Activated T-cell treated with anti-CD3 and anti-CD28 coated beads for 24 hours (primary cell): ENCODE measurements at regions not wholly inside any gene's neighbourhood (a gene's known extent, or its start where the extent isn't known, plus 50 kb on each side); places are given as distances from the start of the nearest gene placed in this dataset.
A peak's percentile ranks its signal among the peaks of the same experiment; 100 is the strongest.

Source experiments
- DNase-seq: peaks from one replicate; pipeline ENCODE4 v3.0.0-alpha.2; 2020; ENCODE audit warnings: low read depth

DNA sequence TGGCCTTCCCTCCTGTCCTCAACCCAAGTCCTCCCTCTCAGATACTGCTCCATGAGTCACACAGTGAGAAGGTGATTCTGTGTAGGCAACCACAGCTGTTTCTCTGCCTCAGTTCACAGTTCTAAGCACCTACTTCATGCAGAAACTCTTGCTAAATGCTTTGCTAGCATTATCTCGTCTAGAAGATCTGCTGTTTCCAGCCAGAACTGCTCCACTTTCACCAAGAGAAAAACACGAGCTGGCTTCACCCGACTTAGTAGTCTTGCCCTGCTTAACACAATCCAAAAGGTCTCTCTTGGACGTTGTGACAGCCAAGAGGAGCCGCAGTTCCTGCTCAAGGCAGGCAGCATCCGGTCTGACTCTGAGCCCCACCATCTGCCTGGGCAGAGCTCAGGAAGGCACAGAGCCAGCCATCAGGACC, 272.1 kb downstream of the UACA start:
- DNase-seq = no peak

DNA sequence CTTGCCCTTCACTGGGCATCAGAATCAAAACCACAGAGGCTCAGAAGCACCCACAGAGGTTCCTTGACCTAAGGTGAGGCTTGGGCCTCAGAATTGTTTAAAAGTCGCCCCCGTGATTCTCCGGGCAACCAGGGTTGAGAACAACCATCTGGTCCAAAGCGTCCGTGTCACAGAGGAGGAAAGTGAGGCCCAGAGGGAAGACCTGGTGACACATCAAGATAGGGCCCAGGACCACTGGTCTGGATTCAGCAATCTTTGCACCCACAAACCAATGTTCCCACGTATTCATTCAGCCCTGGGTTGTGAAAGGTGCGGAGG, 272.6 kb downstream of the UACA start:
- no peak for DNase-seq

DNA sequence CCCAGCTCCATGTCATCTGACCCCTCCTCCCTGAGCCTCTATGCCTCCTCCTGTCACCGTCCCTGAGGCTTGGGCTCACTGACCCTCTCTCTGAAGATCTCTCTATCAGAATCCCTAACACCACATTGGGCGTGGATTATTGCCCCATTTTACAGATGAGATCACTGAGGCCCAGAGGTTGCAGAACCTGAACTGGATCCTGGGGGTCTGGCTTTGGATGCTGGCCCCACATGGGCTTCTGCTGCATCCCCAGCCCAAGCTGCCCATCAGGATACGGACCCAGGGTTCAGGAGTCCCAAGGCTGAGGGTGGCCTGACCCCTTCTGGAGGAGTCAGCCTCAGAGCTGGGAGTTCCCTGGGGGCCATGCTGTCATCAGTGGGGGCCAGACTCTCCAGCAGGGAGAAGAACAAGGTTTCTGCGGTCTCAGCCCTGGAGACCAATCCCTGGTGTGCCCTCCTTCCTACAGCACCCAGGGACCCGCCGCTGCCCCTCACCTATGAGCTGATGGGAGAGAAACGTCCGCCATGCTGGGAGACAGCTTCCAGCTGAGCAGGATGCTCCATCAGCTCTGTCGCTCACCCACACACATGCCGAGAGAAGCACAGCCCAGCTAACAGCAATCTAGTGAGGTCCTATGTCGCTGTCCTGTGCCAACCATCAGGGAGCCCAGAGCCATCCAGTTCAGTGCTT, 273.1 kb downstream of the UACA start:
- no peak for DNase-seq

DNA sequence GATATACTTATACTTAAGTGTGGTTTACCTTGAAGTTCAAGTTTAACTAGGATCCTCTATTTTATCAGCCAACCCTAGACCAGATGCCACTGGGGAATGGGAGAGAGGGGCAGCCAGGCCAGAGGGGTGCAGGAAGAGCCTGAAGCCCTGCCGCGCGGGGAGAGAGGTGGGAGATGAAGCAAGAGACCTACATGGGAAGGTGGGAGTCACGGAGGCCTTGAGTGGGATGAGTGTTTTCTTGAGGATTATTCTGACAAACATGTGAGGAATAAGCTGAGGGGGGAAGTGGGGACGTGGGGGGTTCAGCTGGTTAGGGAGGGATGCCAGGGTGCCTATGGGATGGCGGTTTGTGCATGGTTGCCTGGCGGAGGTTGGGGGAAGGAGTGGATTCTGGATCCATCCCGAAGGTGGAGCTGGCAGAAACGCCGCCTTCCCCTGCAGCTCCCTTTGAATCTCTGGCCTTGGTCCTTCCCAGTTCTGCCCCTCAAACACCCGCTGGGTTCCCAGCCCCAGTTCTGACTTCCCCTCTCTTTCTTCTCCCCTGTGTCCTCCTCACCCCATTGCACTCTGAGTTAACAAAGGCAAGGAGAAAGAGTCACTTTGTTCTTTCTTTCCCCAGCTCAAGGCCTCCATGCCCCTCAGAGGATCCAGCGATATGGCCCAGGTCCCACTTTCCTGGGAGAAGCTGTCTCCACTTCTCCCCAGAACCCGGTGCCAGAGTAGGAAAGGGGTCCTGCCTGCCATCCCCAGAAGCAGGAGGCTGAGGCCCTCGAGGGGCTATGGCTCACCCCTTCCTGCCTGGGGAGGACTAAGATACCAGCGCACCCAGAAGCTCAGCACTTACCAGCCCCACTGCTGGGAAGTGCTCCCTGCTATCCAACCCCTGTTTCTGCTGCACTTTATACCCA, 274.2 kb downstream of the UACA start:
- no peak for DNase-seq

DNA sequence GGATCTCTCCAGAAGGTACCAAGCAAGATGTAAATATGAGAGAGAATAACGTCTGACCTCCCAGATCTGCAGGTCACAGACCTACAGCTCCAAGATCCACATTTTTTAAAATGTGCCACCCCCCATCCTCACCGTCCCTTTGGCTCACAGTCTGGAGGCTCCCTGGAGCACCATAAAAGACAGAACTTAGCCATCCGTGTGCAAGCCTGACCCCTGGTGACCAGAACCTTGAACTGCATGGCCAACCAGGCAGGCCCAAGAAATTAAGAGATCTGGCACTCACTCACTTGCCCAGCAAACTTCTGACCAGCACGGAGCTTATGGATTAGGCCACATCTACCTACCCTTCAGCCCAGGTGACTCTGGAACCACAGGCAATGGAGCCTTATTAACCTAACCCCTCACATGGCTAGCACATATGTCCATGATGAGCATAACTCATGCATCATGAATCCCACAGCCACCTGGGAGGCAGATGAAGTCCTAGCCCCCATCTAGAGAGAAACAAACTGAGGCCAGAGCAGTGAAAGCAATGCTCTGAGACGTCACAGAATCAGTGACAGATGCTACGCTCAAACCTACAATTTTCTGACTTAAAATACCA, 275.3 kb downstream of the UACA start:
- peak; percentile 67 for DNase-seq

DNA sequence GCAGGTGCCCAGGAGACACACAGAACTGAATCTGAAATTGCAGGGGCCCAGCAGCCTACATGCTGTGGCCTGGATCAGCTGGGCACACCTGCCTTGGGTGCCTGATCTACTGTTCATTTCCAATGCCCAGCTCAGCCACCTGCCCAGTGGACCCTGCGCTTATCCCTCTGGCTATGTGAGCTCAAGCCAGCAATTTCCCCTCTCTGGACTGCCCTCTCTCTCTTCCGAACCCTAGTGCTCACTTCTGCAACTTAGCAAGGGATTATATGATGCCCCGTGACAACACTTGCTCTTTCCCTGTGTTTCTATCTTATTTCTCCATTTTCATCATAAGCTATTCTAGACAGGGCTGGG, 276.0 kb downstream of the UACA start:
- DNase-seq = no peak

DNA sequence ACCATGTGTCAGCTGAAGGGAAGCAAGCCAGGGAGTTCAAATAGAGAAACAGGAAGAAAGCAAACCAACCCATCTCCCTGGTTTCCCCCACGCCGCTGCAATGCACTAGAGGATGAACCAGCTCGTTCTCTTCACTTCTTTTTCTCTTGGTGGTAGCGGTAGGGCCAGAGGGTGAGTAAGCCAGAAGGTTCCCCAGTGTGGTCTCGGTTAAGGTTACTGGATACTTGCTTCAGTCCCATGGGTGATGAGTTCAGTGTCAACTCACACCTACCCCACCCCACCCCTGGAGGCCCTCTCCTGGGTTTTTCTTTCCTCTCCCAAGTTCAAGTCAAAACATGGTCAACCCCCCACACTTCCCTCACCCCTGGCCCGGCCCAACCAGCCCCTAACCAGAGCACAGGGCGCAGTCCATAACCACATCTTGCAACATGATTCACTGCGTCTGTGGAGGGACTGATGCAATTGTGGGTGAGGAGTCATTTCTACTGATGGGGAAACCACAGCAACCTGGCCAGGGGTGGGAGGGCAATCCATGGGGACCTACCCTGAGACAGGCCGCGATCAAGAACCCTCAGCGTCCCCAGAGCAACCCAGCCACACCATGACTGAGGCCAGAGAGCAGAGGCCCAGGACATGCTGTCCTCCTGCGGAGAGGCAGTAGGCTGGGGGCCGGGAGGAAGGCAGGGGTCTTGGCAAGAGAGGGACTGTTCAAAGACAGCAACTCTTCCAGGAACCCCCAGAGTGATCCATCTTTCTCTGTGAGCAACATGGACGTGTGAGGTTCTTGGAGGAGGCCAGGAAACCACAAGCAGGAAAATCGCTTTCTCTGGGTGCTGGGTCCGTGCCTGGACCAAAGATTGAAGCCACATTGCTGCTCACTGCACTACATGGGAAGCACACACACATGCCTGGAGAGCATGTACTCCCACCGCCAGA, 276.6 kb downstream of the UACA start:
- DNase-seq = peak; percentile 64

DNA sequence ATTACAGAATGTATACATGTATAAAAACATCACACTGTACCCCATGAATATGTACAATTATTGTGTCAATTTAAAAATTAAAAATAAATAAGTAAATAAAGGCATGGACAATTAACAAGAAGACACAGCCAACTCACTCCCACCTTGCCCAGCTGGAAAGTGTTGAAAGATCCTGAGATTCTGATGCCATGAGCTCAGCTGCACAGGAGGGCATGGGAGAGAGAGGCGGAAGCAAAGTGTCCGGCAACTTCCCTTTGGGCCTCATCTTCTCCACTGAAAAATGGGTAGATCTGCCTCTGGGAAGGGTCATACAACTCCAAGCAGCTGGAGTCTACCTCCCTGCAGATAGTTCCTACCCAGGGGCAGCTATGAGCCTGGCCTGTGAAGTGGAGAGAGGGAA, 277.3 kb downstream of the UACA start:
- no peak for DNase-seq

DNA sequence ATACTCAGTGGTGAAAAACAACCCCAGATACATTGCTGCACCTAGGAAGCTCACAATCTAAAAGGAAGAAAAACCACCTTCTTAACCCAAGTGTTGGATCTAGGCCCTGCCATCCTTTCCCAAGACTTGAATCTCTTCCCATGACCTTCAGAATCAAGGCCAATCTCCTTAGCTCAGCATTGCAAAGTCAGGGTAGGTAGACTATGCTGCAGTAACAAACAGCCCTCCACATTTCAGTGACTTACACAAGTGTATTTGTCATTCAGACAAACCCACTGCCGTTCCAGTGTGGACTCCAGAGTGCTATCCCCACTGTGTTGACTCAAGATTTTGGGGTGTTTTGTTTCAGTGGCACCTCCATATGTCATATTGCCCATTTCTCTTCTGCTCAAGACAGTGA, 278.4 kb downstream of the UACA start:
- no peak for DNase-seq

DNA sequence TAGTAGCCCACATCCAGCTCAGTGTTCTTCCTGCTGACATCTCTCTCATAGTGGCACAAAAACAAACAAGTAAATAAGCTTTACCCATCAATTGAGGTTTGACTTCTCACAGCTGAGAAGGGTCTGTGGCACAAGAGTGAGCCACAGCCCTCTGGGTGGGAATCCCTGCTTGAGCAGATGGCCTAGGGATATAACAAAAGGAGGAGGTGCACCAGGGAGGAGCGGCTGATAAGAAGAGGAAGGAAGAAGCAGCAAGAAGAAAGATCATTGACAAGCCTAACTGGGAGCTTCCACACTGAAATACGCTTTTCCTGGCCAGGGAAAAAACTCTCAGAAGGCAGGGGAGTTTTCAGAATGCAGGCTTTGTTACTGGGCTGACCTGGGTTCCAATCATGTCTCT, 279.8 kb downstream of the UACA start:
- DNase-seq = no peak

DNA sequence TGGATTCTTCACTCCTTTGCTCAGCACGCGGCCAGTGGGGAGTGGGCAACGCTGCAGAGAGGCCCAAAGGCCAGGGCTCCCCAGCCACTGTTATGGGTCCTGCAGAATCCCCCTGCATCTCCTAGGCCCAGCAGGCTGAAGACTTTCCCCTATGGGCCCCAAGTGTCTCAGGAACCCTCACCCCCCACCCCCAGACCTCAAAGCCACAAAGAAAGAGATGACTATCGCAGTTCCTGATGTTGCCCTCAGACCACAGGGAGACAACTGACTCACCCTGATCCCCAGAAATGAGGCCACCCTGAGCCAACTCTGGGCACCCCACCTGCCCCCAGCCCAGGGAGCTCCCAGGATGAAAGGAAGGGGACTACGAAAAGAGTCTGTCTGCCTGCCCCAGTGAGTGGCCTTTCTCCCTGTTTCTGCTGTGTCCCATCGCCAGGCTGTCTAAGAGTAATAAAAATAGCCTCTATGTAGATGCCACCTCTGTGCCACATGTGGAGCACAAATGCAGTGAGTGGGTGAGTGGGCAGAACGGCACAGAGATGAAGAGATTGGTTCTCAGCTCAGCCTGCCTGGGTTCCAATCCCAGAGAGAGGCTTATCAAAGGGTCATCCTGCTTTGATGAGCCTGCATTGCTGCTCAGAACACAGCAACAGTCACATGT, 283.0 kb downstream of the UACA start:
- peak; percentile 58 for DNase-seq

DNA sequence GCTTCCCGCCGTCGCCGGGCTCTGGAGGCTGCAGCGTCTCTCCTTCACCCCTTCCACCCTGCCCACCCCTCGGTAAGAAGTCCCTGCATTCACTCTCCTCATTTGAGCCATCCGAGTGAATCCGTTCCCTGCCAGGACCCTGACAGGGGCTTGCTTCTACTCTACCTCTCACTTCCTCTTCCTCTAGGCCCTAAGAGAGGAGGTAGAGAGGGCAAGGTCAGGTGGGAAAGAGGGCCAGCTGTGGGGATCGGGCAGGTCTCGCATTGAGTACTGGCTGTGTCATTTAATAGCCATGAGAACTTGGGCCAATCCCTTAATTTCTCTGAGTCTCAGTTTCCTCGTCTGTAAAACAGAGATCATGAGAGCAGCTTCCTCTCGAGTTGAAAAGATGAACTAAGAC, 283.6 kb downstream of the UACA start:
- no peak for DNase-seq

DNA sequence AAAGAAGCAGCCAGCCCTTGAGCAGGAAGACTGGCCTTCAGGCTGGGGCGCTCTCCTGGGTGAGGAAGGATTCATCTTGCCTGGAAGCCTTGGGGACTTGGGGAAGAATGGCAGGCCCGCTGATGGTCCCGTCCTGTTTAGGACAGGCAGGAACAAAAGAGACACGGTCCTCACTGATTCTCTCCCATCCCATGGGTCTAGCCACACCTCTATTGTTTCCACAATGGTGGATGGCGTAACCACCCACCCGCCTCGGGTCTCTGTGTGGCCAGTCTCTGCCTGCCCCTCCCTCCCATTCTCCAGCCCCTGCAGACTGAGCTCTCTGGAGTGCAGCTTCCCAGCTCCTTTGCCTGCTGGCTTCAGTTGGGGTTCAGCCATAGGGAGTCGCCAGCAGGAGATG, 284.3 kb downstream of the UACA start:
- DNase-seq = no peak

DNA sequence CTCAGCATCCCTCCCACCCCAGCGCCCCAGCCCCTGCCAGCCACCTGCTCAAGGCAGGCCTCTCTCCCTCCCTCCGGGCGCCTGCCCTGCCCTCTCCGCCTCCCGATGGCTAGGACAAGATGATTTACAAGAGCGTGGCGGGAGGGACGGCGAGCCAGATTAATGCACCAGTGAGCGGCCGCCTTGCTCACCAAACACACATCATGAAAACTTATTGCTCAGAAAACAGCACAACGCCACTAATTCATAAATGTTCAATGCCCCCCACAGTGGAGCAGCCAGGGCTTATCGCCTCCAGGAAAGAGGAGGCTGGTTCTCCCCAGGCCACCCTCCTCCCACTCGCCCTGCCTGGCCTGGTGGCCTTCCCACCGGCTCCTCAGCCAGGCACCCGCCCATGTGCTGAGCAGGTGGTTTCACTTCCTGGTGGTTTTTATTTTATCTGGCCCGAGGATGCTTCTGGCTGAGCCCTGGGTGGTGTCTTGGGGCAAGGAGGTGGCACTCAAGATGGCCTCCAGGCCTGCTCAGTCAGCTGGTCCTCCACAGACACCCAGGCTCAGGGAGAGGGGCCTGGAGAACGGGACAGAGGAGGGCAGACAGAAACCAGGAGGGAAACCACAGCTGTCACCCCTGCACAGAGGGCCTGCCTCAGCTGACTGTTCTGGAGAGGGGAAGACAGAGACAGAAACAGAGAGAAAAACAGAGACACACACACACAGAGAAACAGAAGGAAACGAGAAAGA, 284.9 kb downstream of the UACA start:
- DNase-seq = no peak

DNA sequence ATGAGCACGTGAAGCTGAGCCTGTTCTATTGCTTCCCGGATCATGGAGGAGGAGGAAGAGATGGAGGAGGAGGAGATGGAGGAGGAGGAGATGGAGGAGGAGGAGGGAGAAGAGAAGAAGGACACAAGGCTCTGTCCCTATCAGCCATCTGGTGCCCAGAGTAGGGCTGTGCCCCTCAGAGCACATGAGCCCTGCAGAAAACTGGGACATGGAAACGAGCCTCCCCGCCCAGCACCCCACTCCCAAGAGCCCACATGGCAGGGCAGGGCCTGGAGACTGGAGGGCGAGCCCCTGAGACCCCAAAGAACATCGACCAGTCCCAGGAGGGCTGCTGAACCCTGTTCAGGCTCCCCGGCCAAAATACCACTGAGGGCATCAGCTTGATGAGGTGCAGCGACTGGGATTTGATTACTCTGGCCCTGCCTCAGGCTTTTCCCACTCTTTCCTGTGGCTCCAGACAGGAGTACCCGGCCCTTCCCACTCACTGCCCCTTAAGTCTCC, 285.6 kb downstream of the UACA start:
- DNase-seq = no peak

DNA sequence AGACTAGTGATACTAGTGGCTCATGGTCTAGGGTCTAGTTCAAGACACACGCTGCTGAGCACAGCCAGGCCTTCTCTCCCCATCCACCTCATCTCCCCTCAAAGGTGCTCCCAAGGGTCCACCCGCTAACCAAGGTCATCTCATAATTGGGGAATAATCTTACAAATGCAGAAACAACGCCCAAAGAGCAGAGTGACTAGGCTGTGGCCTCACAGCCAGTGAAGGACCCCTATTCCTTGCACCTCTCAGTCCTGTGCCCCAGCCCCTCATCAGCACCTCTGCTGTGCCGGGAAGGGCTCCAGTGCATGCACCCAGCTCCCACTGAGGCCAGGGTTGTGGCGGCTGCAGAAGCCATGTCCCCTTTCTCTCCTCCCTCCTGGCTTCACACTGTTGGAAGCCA, 286.9 kb downstream of the UACA start:
- DNase-seq = no peak

DNA sequence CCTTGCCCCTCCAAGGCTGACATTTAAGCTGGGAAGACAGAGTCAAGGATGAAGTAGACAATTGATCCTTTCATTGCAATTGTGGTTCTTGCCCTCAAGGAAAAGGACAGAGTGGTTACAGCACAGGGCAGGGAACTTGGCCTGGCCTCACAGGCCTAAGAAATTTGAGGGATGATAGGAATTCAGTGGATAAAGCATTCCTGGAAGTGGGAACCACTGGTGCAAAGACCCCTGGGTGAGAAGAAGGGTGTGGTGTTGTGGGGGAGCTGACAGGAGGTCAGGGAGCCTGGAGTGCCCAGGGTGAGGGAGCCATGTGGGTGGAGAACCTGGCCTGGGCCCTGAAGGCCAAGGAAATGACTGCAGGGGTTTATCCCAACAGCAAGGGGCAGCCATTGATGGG, 287.4 kb downstream of the UACA start:
- no peak for DNase-seq

DNA sequence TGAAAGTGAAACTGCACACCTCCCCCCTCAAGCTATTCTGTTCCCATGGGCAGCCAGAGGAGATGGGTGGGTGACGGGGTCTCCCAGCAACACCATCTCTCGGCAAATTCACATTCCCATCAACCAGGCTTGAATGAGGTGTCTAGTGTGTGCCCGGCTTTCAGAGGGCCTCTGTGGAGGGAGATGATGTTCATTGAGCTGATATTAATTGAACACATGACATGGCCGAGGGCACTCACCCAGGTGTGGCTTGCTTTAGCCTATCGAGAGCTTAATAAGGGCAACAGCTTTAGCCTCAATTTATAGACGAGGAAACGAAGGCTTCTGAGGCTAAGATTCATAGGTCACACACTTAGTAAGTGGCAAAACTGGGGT, 288.0 kb downstream of the UACA start:
- no peak for DNase-seq

DNA sequence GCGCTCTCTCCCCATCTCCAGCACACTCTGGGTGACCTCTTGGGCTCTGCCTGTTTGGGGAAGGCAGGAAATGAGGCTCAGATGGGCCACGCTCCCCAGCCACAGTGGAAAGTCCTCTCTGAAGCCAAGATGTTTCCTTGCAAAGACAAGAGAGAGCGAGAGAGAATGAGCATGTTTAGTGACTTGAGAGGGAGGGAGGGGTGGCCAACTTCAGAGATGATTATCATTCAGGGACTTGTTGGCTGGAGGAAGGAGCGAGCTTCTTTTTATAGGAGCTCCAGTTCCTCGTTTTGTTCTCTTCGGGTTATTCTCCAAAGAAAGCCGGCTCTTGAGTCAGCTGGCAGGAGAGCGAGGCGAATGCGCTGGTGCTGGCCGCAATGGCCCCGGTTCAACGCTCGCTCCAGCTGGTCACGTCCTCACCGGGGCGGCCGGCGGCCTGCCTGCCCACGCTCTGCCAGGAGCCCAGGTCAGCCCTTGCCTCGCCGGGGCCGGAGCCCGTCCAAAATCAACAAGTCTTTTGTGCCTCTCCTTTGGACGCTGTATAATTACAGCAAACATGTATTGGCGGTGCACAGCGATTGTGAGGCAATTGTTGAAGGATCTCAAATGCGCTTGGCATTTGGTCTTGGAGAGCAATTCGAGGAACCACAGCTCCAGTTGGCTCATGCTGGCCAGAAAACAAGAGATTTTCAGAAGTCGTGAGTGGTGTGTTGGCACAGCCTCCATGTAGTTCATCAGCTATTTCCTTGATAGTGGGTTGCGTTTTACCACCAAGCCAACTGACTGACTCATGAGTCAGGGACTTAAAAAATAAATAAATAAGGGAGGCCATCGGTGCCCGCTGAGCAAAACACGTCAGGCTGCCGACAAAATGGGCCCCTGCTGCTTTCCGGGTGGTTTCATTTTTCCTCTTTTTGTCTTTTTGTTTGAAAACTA, 288.6 kb downstream of the UACA start:
- no peak for DNase-seq
